Thoracic aorta (tissue), 2 donors: ENCODE measurements at regions not wholly inside any gene's neighbourhood (a gene's known extent, or its start where the extent isn't known, plus 50 kb on each side); places are given as distances from the start of the nearest gene placed in this dataset.
"Not testable (repeated sequence)": the region's sequence is repeated elsewhere in the genome, so short reads cannot be mapped to it uniquely, and the experiment has no call there.

Experiments used
- ATAC-seq: fragments of 150-250 bp; one replicate; pipeline ENCODE4 v1.8.0; 2017; ENCODE audit warnings: low read depth; ENCODE audit not compliant: insufficient number of reproducible peaks, low FRiP score
- DNase-seq: peaks from one replicate; pipeline ENCODE4 v3.0.0-alpha.2; 2020; ENCODE audit warnings: low spot score
- H3K27ac ChIP-seq, 2 donors: fragments of 200-600 bp; sonication (generic); 1 replicate in 1 of 2; 2 replicates in 1 of 2; pipeline ENCODE4 v1.5.1; 2016; ENCODE audit warnings: mild to moderate bottlenecking in 2 of 2, moderate library complexity in 2 of 2
- H3K27me3 ChIP-seq: fragments of 200-600 bp; sonication (generic); replicated peaks from 2 replicates; pipeline ENCODE4 v1.6.0; 2016; ENCODE audit warnings: mild to moderate bottlenecking; ENCODE audit not compliant: insufficient read depth
- H3K36me3 ChIP-seq: fragments of 200-600 bp; sonication (generic); one replicate; pipeline ENCODE4 v1.5.1; 2016
- H3K4me1 ChIP-seq, 2 donors: fragments of 200-600 bp; sonication (generic); 1 replicate in 1 of 2; 2 replicates in 1 of 2; pipeline versions ENCODE4 v1.5.1 to v1.6.0; 2016; ENCODE audit warnings: low read depth in 2 of 2, mild to moderate bottlenecking in 1 of 2; ENCODE audit not compliant: control insufficient read depth in 1 of 2
- H3K4me3 ChIP-seq: fragments of 200-600 bp; sonication (generic); 2 replicates; pipeline ENCODE4 v1.5.1; 2016; ENCODE audit warnings: mild to moderate bottlenecking
- H3K9me3 ChIP-seq: fragments of 200-600 bp; sonication (generic); 2 replicates; pipeline ENCODE4 v1.5.1; 2016
- CTCF ChIP-seq: fragments of 200-600 bp; sonication (generic); IDR thresholded peaks from one replicate; pipeline ENCODE4 v1.5.1; 2019; ENCODE audit warnings: antibody characterized with exemption

GRCh38 chr1:221522529-221522940, 219.4 kb downstream of the DUSP10 start:
- DNase-seq: no peak
- no peak for TF ChIP-seq CTCF
- no peak overlapping the region for H3K4me3 ChIP-seq
- no peaks in the 10 kb centered on the region for H3K27me3 ChIP-seq
- H3K36me3 ChIP-seq: no peaks in the 10 kb centered on the region
- H3K9me3 ChIP-seq: no peaks in the 10 kb centered on the region
- H3K4me1 ChIP-seq: no peaks in the 10 kb centered on the region
- ATAC-seq: no peak
- no peak overlapping the region for H3K27ac ChIP-seq

GRCh38 chr1:221525749-221526148, 216.1 kb downstream of the DUSP10 start:
- no peaks in the 10 kb centered on the region for H3K36me3 ChIP-seq
- TF ChIP-seq CTCF: no peak
- ATAC-seq: no peak
- no peaks in the 10 kb centered on the region for H3K27me3 ChIP-seq
- H3K4me1 ChIP-seq: no peaks in the 10 kb centered on the region
- H3K4me3 ChIP-seq: no peak overlapping the region
- H3K9me3 ChIP-seq: no peaks in the 10 kb centered on the region
- no peak overlapping the region for H3K27ac ChIP-seq
- no peak for DNase-seq

GRCh38 chr1:221527302-221527701, 214.6 kb downstream of the DUSP10 start:
- no peak for TF ChIP-seq CTCF
- ATAC-seq: no peak
- DNase-seq: no peak

GRCh38 chr1:221527886-221528624, 213.8 kb downstream of the DUSP10 start:
- no peak for DNase-seq
- Histone ChIP-seq H3K4me1 (no peaks in the 10 kb centered on the region), H3K4me3 (no peak overlapping the region), H3K27ac (no peak overlapping the region), H3K36me3 (no peaks in the 10 kb centered on the region), H3K27me3 (no peaks in the 10 kb centered on the region), H3K9me3 (no peaks in the 10 kb centered on the region)
- ATAC-seq: no peak
- TF ChIP-seq CTCF: no peak

More at GRCh38 chr1:221527302-221527701, 214.6 kb downstream of the DUSP10 start:
- H3K9me3 ChIP-seq: no peaks in the 10 kb centered on the region
- H3K4me3 ChIP-seq: no peak overlapping the region
- H3K4me1 ChIP-seq: no peaks in the 10 kb centered on the region
- no peaks in the 10 kb centered on the region for H3K36me3 ChIP-seq
- no peak overlapping the region for H3K27ac ChIP-seq
- no peaks in the 10 kb centered on the region for H3K27me3 ChIP-seq

- H3K36me3 ChIP-seq, H3K4me3 ChIP-seq, ATAC-seq, DNase-seq, H3K4me1 ChIP-seq, H3K9me3 ChIP-seq, H3K27me3 ChIP-seq, H3K27ac ChIP-seq: not testable (repeated sequence)
These were observed 211.7 kb downstream of the DUSP10 start for GRCh38 chr1:221530159-221530558.

- no peaks in the 10 kb centered on the region for H3K4me1 ChIP-seq
- ATAC-seq (no peak), DNase-seq (no peak)
- no peak overlapping the region for H3K4me3 ChIP-seq
- no peak overlapping the region for H3K27ac ChIP-seq
- TF ChIP-seq CTCF: no peak
- no peaks in the 10 kb centered on the region for H3K27me3 ChIP-seq
- H3K36me3 ChIP-seq: no peaks in the 10 kb centered on the region
- no peaks in the 10 kb centered on the region for H3K9me3 ChIP-seq
These were observed 211.1 kb downstream of the DUSP10 start for GRCh38 chr1:221530791-221531190.
